ENCODE measurements at regions not wholly inside any gene's neighbourhood (a gene's known extent, or its start where the extent isn't known, plus 50 kb on each side); places are given as distances from the start of the nearest gene placed in this dataset.

DNA sequence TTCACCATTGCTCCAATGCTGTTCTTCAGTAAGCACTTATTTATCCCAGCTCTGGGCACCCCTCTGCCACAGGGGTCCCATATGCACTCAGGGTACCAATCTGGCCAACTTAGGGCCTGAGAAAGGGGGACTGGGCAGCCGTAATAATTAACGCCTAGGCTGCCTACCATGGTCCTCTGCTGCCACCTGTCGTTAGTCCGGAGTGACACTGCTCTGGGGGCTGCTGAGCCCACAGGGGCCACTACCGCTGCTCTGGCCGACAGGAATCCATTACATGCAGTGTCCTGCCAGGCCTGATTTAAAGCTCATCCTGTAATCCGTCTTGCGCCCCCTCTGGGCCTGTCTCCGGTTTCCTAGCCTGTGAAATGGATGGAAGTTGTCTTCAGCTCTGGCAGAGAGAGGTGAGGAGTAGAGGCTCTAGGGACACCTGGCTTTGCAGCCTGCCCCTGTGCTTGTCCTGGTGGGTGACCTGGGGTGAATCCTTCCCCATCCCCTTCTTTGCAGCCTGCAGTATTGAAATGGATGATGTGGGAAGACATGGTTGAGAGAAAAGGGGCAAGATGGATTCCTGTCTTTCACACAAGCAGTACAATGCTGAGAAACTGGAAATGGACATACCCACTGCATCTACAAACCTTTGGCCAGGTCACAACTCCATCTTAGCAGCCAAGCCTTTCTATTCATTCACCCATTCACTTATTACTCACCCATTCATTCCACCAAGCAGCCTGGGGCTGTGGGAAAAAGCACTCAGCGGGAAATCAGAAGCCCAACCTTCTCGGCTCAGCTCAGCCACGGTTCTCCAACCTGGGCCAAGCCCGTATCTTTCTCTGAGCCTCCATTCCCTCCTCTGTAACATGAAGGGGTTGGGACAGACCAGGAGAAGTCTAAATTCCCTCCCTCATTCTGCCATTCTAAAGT is 116.3 kb upstream of the NALF2 start:
- Histone ChIP-seq H3K36me3 (ENCODE audit: insufficient read depth in 1 of 2, low read depth in 1 of 2) (no peaks in the 10 kb centered on the region), H3K27ac (no peak overlapping the region), H3K4me1 (no peaks in the 10 kb centered on the region), H3K27me3 (ENCODE audit: insufficient read depth in 3 of 3, low read length in 2 of 3) (peaks cover 0 to 36% (median 0%) of the 10 kb centered on the region in 3 donors), H3K9me3 (no peaks in the 10 kb centered on the region), H3K4me3 (no peak overlapping the region)
- WGBS, 3 donors: 15 to 18% (median 15%) methylated on average over 13 of the region's 13 CpGs
- DNase-seq (peak; percentile 36 to 70), ATAC-seq (peak; percentile 57 to 78 (median 65))
- TF ChIP-seq, protein P1, sequence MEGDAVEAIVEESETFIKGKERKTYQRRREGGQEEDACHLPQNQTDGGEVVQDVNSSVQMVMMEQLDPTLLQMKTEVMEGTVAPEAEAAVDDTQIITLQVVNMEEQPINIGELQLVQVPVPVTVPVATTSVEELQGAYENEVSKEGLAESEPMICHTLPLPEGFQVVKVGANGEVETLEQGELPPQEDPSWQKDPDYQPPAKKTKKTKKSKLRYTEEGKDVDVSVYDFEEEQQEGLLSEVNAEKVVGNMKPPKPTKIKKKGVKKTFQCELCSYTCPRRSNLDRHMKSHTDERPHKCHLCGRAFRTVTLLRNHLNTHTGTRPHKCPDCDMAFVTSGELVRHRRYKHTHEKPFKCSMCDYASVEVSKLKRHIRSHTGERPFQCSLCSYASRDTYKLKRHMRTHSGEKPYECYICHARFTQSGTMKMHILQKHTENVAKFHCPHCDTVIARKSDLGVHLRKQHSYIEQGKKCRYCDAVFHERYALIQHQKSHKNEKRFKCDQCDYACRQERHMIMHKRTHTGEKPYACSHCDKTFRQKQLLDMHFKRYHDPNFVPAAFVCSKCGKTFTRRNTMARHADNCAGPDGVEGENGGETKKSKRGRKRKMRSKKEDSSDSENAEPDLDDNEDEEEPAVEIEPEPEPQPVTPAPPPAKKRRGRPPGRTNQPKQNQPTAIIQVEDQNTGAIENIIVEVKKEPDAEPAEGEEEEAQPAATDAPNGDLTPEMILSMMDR (IDR thresholded peaks at IDR 0.05): peak; percentile 70
- intact Hi-C loops (cut with DNase I): loop anchor here in 1 of 2 donors (5.0 kb wide), 2 partner anchors 561 to 656 kb away; partner anchors contain the start of gene EFNB1

- WGBS, 3 donors: 60 to 79% (median 69%) methylated on average over 1 to 2 of the region's 2 CpGs
- DNase-seq (no peak), ATAC-seq (no peak)
- TF ChIP-seq, protein P1 (IDR thresholded peaks at IDR 0.05): no peak
- intact Hi-C loops (cut with DNase I): loop anchor here in 1 of 2 donors (5.0 kb wide), 2 partner anchors 559 to 654 kb away; partner anchors contain the start of gene EFNB1
- Histone ChIP-seq H3K27me3 (ENCODE audit: insufficient read depth in 3 of 3, low read length in 2 of 3) (peaks cover 0 to 36% (median 0%) of the 10 kb centered on the region in 3 donors), H3K4me3 (no peak overlapping the region), H3K4me1 (no peaks in the 10 kb centered on the region), H3K27ac (no peak overlapping the region), H3K36me3 (ENCODE audit: insufficient read depth in 1 of 2, low read depth in 1 of 2) (no peaks in the 10 kb centered on the region), H3K9me3 (no peaks in the 10 kb centered on the region)
Observed at GRCh38 chrX:69386681-69387080, 117.4 kb upstream of the NALF2 start.

DNA sequence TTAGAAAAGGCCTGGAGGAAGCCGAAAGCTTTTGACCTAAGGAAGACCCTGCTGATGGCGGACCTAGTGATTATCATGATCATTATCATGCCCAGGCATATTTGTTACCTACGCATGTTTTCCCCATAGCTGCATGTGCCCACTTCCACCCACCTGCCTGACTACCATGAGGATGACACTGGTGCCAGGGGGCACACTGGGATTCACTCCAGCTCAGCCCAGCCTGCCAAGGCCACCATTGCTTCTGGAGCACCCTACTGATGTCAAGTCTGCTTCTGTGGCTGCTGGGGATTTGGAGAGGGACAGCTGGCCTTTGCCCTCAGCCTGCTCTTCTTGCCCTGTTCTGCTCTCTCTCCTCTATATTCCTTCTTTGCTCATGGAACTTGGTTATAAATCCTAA is 124.7 kb upstream of the NALF2 start:
- Histone ChIP-seq H3K27me3 (ENCODE audit: insufficient read depth in 3 of 3, low read length in 2 of 3) (no peaks in the 10 kb centered on the region), H3K36me3 (ENCODE audit: insufficient read depth in 1 of 2, low read depth in 1 of 2) (no peaks in the 10 kb centered on the region), H3K9me3 (peaks cover 13% of the 10 kb centered on the region), H3K4me3 (no peak overlapping the region), H3K4me1 (no peaks in the 10 kb centered on the region), H3K27ac (no peak overlapping the region)
- DNase-seq: no peak
- intact Hi-C loops (cut with DNase I): no loop called here
- TF ChIP-seq, protein P1 (IDR thresholded peaks at IDR 0.05): no peak
- 96 to 100% (median 98%) methylated on average over 3 of the region's 3 CpGs for WGBS, 3 donors
- no peak for ATAC-seq

- Histone ChIP-seq H3K4me1 (no peaks in the 10 kb centered on the region), H3K9me3 (peaks cover 13% of the 10 kb centered on the region), H3K36me3 (ENCODE audit: insufficient read depth in 1 of 2, low read depth in 1 of 2) (no peaks in the 10 kb centered on the region), H3K27me3 (ENCODE audit: insufficient read depth in 3 of 3, low read length in 2 of 3) (peaks cover 0 to 13% (median 0%) of the 10 kb centered on the region in 3 donors), H3K4me3 (no peak overlapping the region), H3K27ac (no peak overlapping the region)
- ATAC-seq (no peak), DNase-seq (no peak)
- TF ChIP-seq, protein P1 (IDR thresholded peaks at IDR 0.05): no peak
- 46 to 83% (median 60%) methylated on average over 1 of the region's 1 CpG for WGBS, 3 donors
- intact Hi-C loops (cut with DNase I): no loop called here
Observed at GRCh38 chrX:69374569-69374968, 129.6 kb upstream of the NALF2 start.
